ENCODE measurements at regions not wholly inside any gene's neighbourhood (a gene's known extent, or its start where the extent isn't known, plus 50 kb on each side); places are given as distances from the start of the nearest gene placed in this dataset.

- TF ChIP-seq CTCF (conservative IDR thresholded peaks at IDR 0.05; ENCODE audit: low read depth, low read length) (no peak), EZH2 (IDR thresholded peaks at IDR 0.05; ENCODE audit: low read length, unreplicated experiment) (no peak)
These were observed 170.8 kb upstream of the GMDS start for GRCh38 chr6:2416128-2416712.

Measured in PC-3 (cell line).